ENCODE measurements at regions not wholly inside any gene's neighbourhood (a gene's known extent, or its start where the extent isn't known, plus 50 kb on each side); places are given as distances from the start of the nearest gene placed in this dataset.

- no peak for TF ChIP-seq CTCF (conservative IDR thresholded peaks at IDR 0.05; ENCODE audit: low read depth, low read length)
- no peak for TF ChIP-seq EZH2phosphoT487 (IDR thresholded peaks at IDR 0.05; ENCODE audit: borderline replicate concordance, low read length)
- no peak for TF ChIP-seq EZH2 (IDR thresholded peaks at IDR 0.05; ENCODE audit: low read length, unreplicated experiment)
Measured at GRCh38 chr15:38065721-38066345, 131.4 kb downstream of the TMCO5A start.
